ENCODE measurements at regions not wholly inside any gene's neighbourhood (a gene's known extent, or its start where the extent isn't known, plus 50 kb on each side); places are given as distances from the start of the nearest gene placed in this dataset.

DNA sequence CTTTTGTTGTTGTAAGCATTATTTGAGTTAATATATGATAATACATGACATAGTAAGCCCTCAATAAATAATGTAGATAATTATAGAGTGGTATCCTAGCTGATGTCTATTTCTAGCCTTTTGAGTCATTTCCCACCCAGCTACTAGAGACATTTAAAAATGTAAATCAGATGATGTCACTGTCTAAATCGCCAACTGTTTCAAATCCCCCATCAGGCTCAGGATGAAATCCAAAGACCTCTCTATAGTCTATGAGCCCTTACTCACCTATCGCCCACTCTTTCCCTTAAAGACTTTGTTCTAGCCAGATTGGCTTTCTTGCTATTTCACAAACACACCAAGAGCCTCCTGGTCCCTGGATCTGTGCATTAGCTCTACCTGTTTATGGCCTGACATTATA is 135.4 kb upstream of the PLET1 start:
- FAIRE-seq (no peak), DNase-seq (ENCODE audit: low spot score in 2 of 2) (no peak)

DNA sequence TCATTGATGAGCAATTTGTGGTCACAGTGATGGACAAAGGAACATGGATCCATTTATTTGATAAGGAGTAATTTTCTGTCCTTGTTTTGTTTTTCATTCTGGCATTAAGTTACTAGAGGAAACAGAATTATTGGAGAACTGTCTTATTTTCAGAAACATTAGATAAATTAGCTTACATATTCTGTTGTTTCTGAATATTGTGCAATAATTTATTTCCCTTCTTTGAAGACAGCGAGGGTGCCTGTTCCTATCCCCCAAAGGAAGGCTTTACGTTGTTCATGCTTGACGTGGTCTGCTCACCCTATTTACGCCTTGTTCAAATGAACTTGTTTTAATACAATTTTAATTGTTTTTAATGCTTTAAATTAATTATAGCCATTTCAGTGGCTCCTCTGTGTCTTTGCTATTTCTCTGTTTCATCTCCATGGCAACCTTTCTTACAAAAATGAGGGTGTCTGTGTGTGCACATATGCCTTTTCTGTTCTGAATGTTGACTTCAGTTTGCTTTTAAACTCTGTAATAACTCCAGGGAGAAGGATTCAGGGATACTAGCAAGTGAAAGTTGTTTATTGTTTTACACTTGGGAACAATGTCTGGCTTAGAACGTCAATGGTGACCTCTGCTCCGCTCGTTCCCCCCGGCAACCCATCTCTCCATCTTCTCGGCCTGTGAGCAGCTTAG is 138.3 kb upstream of the PLET1 start:
- FAIRE-seq (no peak), DNase-seq (ENCODE audit: low spot score in 2 of 2) (no peak)

DNA sequence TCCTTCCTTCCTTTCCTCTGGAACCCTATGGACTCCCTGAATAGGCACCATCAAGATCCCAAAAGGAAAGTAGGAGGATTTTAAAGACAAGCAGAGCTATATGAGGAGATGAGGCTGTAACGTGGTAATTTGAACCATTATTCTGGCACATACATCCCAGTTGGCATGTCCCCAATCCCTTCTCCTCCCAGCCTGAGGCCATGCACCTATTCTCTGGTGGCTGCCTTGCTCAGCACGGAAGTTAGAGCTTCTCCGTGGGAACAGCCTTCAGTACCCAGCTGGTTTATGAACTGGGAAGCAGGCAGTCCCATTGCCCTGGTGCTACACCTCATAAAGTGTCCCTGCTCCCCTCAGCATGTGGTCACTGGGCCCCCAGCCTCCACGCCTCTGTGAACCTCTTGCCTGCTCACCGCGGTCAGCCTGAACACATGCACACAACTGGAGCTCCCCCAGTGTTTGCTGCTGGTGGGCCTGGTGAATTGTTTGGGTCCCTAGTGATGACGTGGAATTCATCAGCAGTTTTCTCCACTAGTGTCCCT is 139.9 kb upstream of the PLET1 start:
- no peak for FAIRE-seq
- DNase-seq (ENCODE audit: low spot score in 2 of 2): no peak

DNA sequence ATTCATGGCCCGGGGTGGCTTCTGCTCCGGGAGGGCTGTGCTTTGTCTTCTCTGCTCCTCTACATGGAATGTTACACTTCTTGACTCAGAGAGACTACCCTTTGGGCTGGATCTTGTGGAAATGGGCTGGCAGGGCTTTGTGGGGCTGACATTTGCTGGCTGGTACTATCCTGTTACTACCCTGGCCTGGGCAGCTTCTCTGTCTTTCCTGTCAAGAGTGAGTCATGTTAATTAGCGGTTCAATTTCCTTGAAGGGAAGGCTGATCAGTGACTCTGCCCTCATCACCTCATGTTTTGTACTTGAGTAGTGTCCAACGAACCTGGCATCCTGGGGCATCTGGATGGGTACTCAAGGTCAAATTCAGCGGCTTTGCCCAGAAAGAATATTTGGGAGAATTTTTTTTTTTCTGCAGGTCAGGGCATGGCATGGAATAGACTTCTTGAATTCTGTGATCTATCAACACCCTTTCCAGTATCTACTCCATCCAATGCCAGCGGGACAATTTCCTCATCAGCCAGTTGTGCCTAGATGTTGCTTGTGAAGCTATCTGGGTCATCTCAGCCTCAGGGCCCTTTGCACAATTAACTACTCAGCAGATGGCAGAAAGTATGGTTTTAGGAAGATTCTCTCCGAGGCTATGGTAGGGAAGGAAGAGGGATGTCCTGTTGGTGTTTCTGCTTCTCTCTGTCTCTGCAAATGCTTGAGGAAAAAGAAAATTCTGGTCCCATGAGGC is 140.5 kb upstream of the PLET1 start:
- no peak for FAIRE-seq
- DNase-seq (ENCODE audit: low spot score in 2 of 2): no peak

DNA sequence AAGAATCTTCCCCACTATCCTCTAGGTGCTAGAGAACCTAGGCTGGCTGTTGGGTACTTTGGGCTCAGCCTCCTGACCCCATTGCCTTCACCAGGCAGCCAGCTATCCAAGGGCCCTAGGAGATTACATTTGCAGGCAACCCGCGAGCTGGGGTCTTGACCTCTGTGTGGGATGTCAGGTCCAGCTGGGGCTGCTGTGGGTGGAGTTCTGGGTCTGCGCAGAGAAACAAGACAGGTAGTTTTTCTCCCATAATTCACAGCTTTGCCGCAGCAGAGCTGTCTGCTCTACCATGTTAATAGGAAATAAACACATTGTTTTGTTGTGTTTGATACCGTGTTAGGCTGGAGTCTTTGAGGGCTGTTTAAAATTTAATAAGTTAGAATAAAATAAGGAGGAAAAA is 142.8 kb upstream of the PLET1 start:
- FAIRE-seq: no peak

DNA sequence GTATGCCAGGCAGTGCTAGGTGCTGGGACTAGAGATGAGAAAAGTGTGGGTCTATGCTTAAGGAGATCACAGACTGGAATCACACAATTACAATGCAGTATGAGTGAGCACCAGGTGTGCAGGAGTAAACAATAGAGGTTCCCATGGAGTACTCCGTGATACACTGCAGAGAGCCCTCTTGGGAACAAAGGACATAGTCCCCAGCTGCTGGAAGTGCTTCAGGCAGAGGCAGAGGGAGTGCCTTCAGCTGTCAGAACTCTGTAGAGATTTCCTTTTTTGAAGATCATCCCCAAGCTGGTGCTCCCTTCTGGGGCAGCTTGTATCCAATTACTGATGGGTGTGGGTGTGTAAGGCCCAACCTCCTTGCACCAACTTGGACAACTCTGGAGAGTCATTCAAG is 143.5 kb upstream of the PLET1 start:
- FAIRE-seq: no peak
- DNase-seq (ENCODE audit: low spot score in 2 of 2): no peak

More for the DNA sequence above, 142.8 kb upstream of the PLET1 start:
- DNase-seq (ENCODE audit: low spot score in 2 of 2): no peak

DNA sequence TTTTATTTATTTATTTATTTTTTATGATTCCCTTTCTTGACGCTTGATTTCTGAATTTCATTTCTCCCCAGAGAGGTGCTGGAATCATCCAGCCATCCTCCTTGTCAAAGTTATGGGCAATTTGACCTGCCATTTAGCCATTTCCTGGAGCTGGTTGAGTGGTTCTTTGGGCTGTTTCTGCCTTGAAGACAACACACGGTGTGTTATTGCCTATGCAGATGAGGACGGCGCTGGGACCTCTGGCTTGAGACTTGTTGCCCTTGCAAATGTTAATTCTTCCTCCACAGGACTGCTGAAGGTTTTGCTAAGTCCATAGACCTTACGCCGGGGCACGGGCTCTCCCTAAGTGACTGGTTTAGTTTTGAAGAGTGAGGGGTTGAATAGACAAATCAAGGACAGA is 147.9 kb upstream of the PLET1 start:
- DNase-seq (ENCODE audit: low spot score in 2 of 2) (no peak), FAIRE-seq (no peak)

DNA sequence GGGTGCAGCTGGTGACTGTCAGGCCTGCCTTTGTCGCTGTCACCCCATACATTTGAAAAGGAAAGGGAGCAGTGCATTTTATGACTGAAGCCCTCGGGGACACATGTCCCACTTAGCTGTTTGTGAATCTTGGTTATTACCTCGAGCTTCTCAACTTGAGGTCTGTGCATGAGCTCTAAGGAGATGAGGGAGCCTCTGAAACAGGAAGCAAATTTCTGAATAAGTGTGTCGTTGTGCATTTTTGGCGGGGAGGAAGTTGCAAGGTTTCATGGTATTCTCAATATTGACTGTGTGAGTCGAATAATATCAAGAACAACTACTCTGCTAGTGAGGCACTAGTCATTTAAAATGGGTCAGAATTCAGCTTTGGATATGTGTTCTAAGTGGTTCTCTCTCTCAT is 149.7 kb upstream of the PLET1 start:
- DNase-seq (ENCODE audit: low spot score in 2 of 2) (no peak), FAIRE-seq (no peak)

DNA sequence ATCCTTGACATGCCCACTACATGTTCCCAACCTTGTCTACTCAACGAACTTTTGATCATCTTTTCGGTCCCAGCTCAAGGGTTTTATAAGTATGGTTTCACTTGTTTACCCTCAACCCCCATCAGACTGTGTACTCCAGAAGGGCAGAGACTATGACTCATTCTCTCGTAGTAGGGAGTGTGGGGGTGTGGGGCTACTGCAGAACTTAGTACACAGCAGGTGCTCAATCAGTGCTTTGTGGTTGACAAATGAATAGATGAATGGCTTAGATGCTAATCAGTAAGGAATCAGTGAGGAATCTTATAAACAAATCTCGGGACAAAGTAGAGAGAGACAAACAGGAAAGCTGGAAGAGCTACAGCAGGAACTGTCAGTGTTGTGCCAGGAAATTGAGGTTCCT is 151.7 kb upstream of the PLET1 start:
- no peak for FAIRE-seq
- DNase-seq (ENCODE audit: low spot score in 2 of 2): no peak

DNA sequence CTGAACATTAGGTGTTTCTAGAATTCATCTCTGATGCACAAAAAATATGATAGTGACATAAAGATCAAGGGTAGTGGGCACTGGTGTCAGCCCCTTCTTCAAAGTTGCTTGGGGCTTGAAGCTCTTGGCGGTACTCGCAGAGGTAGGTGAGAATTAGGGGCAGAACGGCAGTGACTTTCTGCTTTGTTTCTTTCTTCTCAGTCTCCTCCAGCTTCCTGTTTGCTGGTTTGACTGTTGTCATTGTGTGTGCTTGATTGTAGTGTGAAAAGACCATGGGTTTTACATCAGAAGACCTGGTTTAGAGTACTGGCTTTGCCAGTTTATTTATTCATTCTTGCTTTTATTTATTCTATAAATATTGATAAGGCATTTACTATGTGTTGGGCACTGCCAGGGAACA is 156.7 kb upstream of the PLET1 start:
- DNase-seq (ENCODE audit: low spot score in 2 of 2) (no peak), FAIRE-seq (no peak)

DNA sequence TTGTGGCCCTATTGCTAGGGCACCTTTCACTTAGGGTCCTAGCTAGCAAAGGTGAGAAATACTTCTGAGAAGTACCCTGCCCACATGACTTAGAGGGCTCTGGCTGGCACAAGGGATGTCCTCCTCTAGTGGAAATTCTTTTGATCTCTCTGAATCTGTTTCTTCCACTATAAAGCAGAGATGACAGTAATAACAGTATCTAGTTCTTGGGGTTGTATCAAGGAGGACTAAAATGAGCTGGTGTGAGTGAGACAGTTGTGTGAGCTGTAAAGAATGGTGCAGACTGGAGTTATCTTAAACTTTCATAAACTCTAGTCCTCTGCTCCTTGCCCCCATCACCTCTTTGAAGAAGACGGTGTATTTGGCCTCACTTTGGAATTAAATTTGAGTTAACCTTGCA is 157.8 kb upstream of the PLET1 start:
- DNase-seq (ENCODE audit: low spot score in 2 of 2) (no peak), FAIRE-seq (no peak)

DNA sequence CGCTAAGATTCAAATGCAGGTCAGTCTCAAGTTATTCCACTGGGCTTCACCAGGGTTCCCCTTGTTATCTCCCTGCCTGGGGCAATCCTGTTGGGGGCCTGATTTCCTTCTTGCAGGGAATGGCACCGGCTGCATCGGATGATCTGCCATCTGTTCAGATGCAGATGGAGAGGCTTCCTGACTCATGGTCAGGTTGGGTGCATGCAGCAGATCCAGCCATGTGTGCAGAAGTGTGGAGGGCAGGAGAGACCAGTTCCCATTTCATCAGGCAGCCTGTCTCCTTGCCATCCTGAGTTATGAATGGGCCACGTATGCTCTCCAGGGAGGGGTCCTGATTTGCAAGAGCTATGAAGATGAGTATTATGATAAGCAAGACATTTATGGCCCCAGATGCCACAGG is 161.2 kb upstream of the PLET1 start:
- FAIRE-seq: no peak
- DNase-seq (ENCODE audit: low spot score in 2 of 2): no peak

DNA sequence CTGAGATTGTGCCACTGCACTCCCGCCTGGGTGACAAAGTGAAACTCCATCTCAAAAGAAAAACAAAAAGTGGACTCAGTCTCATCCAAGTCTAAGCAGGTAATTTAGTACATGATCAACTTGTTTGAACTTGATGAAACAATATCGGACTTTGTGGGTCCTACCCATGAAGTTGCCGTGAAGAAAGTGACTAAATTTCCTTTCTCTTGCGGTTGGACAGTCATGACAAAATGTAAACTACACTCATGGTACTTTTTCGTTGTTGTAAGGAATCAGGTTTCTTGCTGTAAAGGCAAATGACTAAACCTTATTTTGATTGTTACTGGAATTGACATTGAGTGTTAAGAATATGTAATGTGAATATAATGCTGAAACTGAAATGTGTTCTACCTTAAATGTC is 164.5 kb upstream of the PLET1 start:
- no peak for FAIRE-seq
- no peak for DNase-seq (ENCODE audit: low spot score in 2 of 2)

DNA sequence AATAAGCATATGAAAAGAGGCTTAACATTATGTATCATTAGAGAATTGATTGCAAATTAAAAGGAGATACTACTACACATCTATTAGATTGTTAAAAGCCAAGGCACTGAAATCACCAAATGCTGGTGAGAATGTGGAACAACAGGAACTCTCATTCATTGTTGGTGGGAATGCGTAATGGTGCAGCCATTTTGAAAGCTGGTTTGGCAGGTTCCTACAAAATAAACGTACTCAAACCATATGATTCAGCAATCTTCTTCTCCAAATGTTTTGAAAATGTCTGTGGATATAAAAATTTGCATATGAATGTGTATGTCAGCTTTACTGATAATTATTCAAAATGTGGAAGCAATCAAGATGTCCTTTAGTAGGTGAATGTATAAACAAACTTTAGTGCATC is 176.4 kb upstream of the PLET1 start:
- DNase-seq (ENCODE audit: low spot score in 2 of 2) (no peak), FAIRE-seq (no peak)

DNA sequence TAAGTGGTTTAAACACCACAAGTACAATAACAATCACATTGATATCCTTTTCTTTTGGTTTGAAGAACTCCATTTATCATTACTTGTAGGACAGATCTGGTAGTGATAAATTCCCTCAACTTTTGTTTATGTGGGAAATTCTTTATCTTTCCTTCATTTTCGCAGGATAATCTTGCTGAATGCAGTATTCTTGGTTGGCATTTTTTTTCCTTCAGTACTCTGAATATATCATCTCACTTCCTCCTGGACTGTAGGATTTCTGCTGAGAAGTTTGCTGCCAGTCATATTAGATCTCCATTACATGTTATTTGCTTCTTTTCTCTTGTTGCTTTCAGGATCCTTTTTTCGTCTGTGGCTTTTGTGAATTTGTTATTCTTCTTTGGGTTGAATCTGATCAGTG is 179.0 kb upstream of the PLET1 start:
- FAIRE-seq: no peak

DNA sequence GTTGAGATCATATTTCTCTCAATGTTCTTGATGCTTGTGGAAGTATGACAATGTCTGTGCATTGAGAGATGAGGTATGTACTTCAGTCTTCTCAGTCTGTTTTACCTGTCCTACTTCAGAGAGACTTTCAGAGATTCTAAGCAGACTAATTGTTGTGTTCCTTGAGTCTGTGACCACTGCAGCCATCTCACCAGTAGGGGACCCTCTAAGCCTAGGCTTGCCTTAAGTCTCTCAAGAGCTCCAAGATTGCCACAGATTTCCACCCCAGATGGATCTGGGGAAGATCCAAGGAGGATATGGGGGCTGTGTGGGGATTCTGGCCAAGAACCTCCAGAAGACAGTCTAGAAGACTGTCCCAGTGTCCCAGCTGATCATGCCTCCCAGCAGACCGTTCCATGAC is 179.9 kb upstream of the PLET1 start:
- DNase-seq (ENCODE audit: low spot score in 2 of 2): no peak
- no peak for FAIRE-seq

More for the DNA sequence above, 179.0 kb upstream of the PLET1 start:
- no peak for DNase-seq (ENCODE audit: low spot score in 2 of 2)

DNA sequence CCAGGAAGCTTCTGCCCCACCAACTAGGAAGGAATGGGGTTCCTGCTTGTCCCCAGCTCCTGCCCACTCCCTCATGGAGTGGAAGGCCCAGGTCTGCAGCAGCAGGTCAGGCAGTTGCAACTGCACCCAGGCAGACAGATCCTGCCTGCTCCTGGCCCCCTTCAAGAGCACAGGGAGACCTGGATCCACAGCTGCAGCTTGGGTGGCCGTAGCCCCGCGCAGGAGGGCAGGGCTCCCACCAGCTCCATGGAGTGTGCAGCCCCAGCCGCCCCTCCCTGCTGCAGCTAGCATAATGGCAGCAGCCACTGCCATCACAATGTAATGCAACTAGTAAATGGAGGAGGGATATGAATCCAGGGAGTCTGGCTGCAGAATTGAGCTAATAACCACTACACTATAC is 187.5 kb upstream of the PLET1 start:
- DNase-seq (ENCODE audit: low spot score in 2 of 2) (no peak), FAIRE-seq (no peak)

DNA sequence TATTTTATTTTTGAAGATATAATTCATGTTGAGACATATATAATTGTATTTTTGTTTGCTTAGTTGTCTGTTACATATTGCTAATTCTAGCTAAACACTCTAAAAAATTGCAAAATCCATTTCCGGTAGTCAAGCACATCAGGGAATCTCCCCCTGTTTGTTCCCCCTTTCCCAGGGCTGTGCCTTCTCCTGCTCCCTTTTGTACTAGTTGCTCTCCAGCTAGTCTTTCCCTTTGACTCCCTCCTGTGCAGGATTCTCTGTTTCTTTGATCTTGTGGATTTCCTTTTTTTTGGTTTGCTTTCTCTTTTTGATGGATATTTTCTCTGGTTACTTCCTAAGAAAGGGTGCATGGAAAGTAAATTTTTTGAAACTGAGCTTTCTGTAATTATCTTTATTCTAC is 188.1 kb upstream of the PLET1 start:
- no peak for DNase-seq (ENCODE audit: low spot score in 2 of 2)

DNA sequence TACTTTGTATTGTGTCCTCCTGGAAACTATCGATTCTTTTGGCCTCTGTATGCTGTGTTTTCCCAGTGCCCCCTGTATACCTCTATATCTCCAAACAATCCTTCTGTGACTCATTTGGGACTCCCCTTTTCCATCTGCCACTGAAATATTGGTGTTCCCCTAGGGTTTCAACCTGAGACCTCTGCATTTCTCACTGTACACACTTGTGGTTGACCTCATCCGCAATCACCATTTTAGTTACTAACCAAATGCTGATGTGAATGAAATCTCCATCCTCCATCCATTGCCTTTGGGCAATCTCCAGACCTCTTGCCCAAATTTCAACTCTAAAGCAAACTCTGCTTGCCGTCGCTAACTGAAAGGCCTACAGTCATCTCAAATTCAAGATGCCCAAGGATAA is 190.6 kb upstream of the PLET1 start:
- FAIRE-seq (no peak), DNase-seq (ENCODE audit: low spot score in 2 of 2) (no peak)

More for the DNA sequence above, 188.1 kb upstream of the PLET1 start:
- FAIRE-seq: no peak

DNA sequence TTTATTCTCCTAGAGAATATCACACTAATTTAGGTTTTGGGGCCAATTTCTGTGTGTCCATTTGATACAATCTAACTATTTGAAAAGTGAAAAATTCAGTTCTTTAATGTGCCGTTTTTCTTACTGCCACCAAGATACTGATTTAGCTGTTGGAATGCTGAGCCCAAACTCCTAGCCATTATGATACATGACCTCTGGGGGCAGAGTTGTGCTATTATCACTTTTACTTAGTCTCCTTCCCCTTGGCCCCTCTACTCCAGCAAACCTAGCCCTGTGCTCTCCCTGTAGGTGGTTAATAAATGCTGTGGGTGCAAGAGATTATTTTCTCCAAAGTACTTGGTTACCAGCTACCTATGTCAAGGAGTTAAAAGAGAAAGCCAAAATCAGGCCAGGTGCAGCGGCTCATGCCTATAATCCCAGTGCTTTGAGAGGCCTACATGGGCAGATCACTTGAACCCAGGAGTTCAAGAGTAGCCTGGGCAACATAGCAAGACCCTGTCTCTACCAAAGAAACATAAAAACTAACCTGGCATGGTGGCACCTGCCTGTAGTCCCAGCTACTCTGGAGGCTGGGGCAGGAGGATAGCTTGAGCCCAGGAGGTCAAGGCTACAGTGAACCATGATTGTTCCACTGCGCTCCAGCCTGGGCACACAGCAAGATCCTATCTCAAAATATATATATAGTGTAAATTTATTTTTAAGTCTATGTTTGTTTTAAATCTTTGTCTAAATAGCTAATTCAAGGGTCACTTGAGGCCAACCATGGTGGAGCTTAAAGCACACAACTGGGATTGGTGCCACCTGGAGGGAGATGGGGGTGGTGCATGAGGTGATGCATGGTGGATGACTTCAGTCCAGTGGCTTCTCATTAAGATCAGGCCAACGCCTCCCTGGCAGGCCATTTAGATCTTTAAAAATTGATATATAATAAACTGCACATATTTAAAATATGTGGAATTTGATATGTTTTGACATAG is 193.2 kb upstream of the PLET1 start:
- FAIRE-seq (no peak), DNase-seq (ENCODE audit: low spot score in 2 of 2) (no peak)

DNA sequence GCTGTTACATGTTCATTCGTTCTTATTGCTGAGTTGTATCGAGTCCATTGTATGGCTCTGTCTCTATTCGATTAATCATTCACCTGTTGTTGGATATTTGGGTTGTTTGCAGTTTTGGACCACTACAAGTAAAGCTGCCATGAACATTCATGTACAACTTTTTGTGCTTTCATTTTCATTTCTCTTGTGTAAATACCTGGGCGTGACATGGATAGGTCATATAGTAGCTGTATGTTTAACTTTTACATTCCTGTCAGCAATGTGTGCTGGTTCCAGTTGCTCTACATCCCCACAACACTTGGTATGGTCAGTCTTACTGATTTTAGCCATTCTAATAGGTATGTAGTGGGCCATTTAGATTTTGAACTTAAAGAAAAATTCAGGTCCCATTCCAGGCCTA is 194.2 kb upstream of the PLET1 start:
- DNase-seq (ENCODE audit: low spot score in 2 of 2) (no peak), FAIRE-seq (no peak)
